ENCODE measurements at regions not wholly inside any gene's neighbourhood (a gene's known extent, or its start where the extent isn't known, plus 50 kb on each side); places are given as distances from the start of the nearest gene placed in this dataset.

DNA sequence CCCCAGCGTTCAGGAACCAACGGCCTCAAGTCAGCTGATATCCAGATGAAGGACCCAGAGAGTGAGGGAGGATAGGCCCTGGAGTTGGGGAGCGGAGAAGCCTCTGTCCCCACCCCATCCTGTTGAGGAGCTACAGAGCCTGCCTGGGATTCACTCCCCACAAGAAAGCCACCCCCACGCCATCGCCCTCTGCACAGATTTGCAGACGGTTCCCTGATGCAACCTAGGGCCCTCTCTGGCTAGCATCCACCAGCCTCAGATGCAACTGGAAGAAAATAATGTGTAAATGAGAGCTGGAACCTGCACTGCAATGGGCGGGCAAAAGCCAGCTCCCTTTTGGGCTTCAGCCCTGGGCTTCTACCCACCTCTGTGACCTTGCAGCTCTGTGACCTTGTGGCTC lies 185.6 kb downstream of the BCOR start:
- TF ChIP-seq, protein P1, sequence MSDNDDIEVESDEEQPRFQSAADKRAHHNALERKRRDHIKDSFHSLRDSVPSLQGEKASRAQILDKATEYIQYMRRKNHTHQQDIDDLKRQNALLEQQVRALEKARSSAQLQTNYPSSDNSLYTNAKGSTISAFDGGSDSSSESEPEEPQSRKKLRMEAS (IDR thresholded peaks at IDR 0.05): no peak
- TF ChIP-seq EP300 (IDR thresholded peaks at IDR 0.05; ENCODE audit: borderline replicate concordance) (no peak), FOXM1 (IDR thresholded peaks at IDR 0.05; ENCODE audit: borderline replicate concordance, low read depth) (no peak), CEBPB (IDR thresholded peaks at IDR 0.05) (no peak), TEAD4 (IDR thresholded peaks at IDR 0.05) (no peak), CREB1 (IDR thresholded peaks at IDR 0.05; ENCODE audit: low read depth) (no peak), RAD21 (IDR thresholded peaks at IDR 0.05; ENCODE audit: low read depth) (no peak), EGR1 (IDR thresholded peaks at IDR 0.05) (no peak), TAF1 (IDR thresholded peaks at IDR 0.05; ENCODE audit: low read depth) (no peak), NFIC (IDR thresholded peaks at IDR 0.05) (no peak), ZBTB7A (IDR thresholded peaks at IDR 0.05; ENCODE audit: low read depth) (no peak)
- TF ChIP-seq, protein P2, sequence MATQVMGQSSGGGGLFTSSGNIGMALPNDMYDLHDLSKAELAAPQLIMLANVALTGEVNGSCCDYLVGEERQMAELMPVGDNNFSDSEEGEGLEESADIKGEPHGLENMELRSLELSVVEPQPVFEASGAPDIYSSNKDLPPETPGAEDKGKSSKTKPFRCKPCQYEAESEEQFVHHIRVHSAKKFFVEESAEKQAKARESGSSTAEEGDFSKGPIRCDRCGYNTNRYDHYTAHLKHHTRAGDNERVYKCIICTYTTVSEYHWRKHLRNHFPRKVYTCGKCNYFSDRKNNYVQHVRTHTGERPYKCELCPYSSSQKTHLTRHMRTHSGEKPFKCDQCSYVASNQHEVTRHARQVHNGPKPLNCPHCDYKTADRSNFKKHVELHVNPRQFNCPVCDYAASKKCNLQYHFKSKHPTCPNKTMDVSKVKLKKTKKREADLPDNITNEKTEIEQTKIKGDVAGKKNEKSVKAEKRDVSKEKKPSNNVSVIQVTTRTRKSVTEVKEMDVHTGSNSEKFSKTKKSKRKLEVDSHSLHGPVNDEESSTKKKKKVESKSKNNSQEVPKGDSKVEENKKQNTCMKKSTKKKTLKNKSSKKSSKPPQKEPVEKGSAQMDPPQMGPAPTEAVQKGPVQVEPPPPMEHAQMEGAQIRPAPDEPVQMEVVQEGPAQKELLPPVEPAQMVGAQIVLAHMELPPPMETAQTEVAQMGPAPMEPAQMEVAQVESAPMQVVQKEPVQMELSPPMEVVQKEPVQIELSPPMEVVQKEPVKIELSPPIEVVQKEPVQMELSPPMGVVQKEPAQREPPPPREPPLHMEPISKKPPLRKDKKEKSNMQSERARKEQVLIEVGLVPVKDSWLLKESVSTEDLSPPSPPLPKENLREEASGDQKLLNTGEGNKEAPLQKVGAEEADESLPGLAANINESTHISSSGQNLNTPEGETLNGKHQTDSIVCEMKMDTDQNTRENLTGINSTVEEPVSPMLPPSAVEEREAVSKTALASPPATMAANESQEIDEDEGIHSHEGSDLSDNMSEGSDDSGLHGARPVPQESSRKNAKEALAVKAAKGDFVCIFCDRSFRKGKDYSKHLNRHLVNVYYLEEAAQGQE (IDR thresholded peaks at IDR 0.05; ENCODE audit: low read depth): no peak
- TF ChIP-seq, protein P3, sequence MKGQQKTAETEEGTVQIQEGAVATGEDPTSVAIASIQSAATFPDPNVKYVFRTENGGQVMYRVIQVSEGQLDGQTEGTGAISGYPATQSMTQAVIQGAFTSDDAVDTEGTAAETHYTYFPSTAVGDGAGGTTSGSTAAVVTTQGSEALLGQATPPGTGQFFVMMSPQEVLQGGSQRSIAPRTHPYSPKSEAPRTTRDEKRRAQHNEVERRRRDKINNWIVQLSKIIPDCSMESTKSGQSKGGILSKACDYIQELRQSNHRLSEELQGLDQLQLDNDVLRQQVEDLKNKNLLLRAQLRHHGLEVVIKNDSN (IDR thresholded peaks at IDR 0.05): no peak

DNA sequence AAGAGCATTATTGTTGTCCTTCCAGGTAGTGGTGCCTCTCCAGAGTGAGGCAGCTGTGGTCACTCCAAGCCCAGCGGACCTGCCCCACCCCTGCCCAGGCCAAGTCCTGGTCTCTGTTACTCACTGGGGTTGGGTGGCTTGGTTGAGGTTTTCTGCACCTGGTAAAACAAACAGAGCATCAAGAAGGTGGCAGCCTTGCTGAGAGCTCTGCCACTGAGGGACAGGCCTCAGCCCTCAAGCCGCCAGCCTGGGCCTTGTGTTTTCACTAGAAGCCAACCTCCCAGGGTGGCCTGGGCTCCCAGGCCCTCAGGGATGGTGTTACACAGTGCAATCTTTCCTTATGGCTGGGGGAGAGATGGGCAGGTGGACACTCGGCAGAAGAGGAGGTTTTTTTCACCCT lies 182.7 kb downstream of the BCOR start:
- no peak for TF ChIP-seq RAD21 (IDR thresholded peaks at IDR 0.05; ENCODE audit: low read depth)
- no peak for TF ChIP-seq TEAD4 (IDR thresholded peaks at IDR 0.05)
- no peak for TF ChIP-seq TAF1 (IDR thresholded peaks at IDR 0.05; ENCODE audit: low read depth)
- no peak for TF ChIP-seq NFIC (IDR thresholded peaks at IDR 0.05)
- TF ChIP-seq ZBTB7A (IDR thresholded peaks at IDR 0.05; ENCODE audit: low read depth): no peak
- no peak for TF ChIP-seq FOXM1 (IDR thresholded peaks at IDR 0.05; ENCODE audit: borderline replicate concordance, low read depth)
- no peak for TF ChIP-seq TCF12 (IDR thresholded peaks at IDR 0.05; ENCODE audit: low read depth)
- no peak for TF ChIP-seq EP300 (IDR thresholded peaks at IDR 0.05; ENCODE audit: borderline replicate concordance)

DNA sequence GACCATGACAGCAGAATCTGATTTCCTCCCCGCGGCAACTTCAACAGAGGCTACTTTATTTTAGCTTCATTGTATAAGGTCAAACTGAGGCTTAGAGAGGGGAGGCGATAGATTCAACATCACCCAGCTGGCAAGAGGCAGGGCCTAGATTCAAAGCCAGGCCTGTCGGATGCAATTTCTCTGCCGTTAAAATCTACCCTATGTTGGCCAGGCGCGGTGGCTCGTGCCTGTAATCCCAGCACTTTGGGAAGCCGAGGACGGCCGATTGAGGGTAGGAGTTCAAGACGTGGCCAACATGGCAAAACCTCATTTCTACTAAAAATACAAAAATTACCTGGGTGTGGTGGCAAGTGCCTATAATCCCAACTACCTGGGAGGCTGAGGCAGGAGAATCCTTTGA lies 182.2 kb downstream of the BCOR start:
- TF ChIP-seq YY1 (IDR thresholded peaks at IDR 0.05; ENCODE audit: low read depth) (no peak), FOXM1 (IDR thresholded peaks at IDR 0.05; ENCODE audit: borderline replicate concordance, low read depth) (no peak), EP300 (IDR thresholded peaks at IDR 0.05; ENCODE audit: borderline replicate concordance) (no peak), EGR1 (IDR thresholded peaks at IDR 0.05) (no peak), NFIC (IDR thresholded peaks at IDR 0.05) (no peak), ZBTB7A (IDR thresholded peaks at IDR 0.05; ENCODE audit: low read depth) (no peak), CEBPB (IDR thresholded peaks at IDR 0.05) (no peak), TCF12 (IDR thresholded peaks at IDR 0.05; ENCODE audit: low read depth) (no peak), TEAD4 (IDR thresholded peaks at IDR 0.05) (no peak), TAF1 (IDR thresholded peaks at IDR 0.05; ENCODE audit: low read depth) (no peak)
- TF ChIP-seq, protein P3 (IDR thresholded peaks at IDR 0.05): no peak
- TF ChIP-seq, protein P2 (IDR thresholded peaks at IDR 0.05; ENCODE audit: low read depth): no peak
- TF ChIP-seq, protein P1 (IDR thresholded peaks at IDR 0.05): no peak

DNA sequence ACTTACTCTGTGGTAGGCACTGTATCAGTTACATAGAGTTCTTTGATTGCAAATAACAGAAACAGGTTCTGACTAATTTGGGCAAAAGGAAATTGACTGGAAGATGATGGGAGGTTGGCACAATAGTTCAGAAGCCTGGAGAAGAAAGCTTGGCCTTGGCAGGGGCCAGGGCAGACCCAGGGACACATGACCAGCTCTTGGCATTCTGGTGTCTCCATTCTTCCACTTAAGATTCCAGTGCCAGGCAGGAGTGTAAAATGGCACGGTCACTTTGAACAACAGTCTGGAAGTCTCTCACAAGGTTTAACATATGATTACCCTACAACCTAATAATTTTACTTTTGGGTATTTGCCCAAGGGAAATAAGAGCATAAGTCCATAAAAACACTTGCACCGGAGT lies 175.9 kb downstream of the BCOR start:
- TF ChIP-seq CREB1 (IDR thresholded peaks at IDR 0.05; ENCODE audit: low read depth): no peak
- TF ChIP-seq ZBTB7A (IDR thresholded peaks at IDR 0.05; ENCODE audit: low read depth): no peak
- no peak for TF ChIP-seq FOXM1 (IDR thresholded peaks at IDR 0.05; ENCODE audit: borderline replicate concordance, low read depth)
- TF ChIP-seq YY1 (IDR thresholded peaks at IDR 0.05; ENCODE audit: low read depth): no peak
- TF ChIP-seq TAF1 (IDR thresholded peaks at IDR 0.05; ENCODE audit: low read depth): no peak
- TF ChIP-seq, protein P1 (IDR thresholded peaks at IDR 0.05): no peak
- no peak for TF ChIP-seq CEBPB (IDR thresholded peaks at IDR 0.05)
- no peak for TF ChIP-seq EGR1 (IDR thresholded peaks at IDR 0.05)
- TF ChIP-seq, protein P2 (IDR thresholded peaks at IDR 0.05; ENCODE audit: low read depth): no peak
- TF ChIP-seq, protein P3 (IDR thresholded peaks at IDR 0.05): no peak
- no peak for TF ChIP-seq NFIC (IDR thresholded peaks at IDR 0.05)
- TF ChIP-seq EP300 (IDR thresholded peaks at IDR 0.05; ENCODE audit: borderline replicate concordance): no peak
- TF ChIP-seq RAD21 (IDR thresholded peaks at IDR 0.05; ENCODE audit: low read depth): no peak
- no peak for TF ChIP-seq TCF12 (IDR thresholded peaks at IDR 0.05; ENCODE audit: low read depth)
- TF ChIP-seq TEAD4 (IDR thresholded peaks at IDR 0.05): no peak

Measured in Ishikawa (cell line).